CD4-positive, alpha-beta T cell treated with Interferon alpha-2 for 1 hour (primary cell): ENCODE measurements at regions not wholly inside any gene's neighbourhood (a gene's known extent, or its start where the extent isn't known, plus 50 kb on each side); places are given as distances from the start of the nearest gene placed in this dataset.

ENCODE experiments used
- DNase-seq, 2 donors: peaks; one replicate each; pipeline ENCODE4 v3.0.0-alpha.2; 2020 to 2022

DNA sequence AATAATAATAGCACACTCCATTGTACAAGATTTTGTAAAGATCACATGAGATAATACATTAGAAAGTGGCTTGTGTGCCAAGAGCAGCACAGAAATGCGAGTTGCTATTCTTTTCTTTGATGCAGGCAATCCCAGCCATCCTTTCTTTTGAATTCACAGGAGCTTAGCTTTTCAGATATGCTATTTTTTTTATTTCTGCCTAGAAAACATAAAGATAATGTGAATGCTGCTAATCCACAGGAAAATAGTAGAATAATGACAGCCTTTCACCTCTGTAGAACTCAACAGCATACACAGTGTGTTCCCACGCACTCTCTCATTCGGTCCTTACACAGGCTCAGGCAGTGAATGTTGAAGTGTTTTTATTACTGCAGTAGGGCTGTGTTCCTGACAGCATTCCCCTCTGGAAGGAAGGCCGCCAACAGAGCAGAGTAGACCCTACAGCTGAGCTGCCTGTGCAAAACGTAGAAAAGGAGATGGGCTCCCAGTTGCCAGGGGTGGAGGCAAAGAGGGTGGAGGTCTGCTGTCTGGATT, 138.8 kb upstream of the TAPT1 start:
- no peak for DNase-seq

DNA sequence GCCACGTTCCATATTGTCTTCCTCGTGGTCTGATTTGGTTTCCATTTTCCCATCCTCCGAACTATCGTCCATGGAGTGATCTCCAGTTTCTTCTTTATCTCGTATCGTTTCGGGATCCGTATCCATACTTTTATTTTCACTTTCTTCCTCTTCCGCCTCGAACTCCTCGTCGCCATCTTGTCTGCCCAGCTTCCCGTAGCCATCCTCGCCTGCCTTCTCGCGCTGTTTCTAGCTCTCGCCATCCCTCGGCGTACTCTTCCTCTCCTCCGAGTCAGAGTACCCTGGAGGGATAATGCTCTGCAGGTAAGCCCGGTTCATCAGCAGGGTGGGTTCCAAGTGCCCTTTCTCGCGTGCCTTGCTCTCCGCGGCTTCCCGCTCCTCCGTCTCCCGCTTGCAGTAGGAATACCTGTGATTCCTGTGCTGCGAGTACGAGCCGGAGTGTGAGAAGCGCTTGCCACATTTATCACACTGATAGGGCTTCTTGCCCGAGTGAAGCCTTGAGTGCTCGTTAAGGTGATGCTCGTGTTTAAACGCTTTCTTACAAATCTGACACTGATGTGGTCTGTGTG, 134.5 kb upstream of the TAPT1 start:
- no peak for DNase-seq

DNA sequence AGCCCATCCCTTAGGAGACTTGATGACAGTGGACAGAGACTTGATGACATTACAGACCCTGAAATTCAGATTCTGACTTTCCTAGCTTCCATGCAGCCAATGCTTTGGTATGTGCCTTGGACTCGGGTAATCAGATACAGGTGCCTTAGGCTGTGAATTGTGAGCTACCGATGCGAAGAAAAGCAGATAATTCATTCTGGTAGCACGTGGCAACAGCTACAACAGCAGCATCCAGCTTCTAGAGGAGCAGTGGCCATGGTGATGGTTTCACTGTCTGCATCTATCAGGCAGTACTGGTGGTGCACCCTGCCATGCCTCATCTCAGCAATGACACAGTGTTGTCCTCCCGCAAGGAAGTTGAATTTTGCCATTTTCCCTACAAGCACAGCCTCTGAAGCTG, 126.9 kb upstream of the TAPT1 start:
- no peak for DNase-seq

DNA sequence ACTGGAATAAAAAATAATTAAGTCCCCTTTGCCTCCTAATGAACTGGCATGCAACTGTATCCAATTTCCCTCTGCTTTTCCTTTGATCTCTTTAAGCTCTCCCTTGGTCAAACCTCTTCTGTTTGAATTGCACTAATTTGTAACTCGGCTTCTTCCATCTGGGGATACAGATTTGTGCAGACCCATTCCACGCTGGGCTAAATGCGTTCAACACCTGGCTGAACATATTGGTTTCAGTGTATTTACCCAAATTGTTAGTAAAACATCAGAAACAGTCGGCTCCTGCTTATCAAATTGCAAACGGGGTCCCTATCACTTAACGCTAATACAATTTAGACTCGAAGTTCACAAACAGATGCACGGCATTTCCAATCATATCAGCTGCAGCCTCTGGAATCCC, 124.9 kb upstream of the TAPT1 start:
- DNase-seq: no peak

DNA sequence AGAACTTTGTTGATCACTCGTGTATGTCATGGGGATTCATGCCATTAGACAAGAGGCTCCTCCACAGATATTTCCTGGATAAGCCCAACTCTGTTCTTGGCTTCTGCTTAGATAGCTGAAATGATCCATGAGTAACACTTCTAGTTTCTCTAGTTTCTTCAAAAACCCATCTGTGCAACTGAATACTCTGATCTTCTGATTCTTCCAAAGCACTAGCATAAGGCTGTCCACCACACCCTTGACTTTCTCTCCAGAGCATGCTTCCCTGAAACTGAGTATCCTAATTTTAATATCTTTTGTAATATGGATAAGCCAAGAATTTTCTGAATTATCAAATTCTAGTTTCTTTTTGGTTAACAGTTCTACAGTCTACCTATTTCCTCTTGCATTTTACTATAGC, 118.6 kb upstream of the TAPT1 start:
- DNase-seq: no peak

DNA sequence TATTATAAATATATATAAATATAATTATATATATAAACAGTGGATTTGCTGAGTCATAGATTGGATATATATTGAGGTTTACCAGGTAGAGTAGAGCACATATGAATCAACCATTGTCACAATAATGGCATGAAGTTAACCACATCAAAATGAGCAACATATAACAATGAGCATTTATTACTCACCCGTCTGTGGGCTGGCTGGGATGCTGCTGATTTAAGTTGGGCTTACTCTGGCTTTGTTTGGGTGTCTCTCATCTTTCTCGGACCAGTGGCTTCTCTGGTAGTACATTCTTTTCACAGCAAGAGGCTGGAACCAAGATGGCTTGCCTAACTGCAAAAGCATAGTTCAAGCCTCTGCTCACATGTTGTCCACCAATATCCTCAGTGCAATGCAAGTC, 111.7 kb upstream of the TAPT1 start:
- DNase-seq: no peak

DNA sequence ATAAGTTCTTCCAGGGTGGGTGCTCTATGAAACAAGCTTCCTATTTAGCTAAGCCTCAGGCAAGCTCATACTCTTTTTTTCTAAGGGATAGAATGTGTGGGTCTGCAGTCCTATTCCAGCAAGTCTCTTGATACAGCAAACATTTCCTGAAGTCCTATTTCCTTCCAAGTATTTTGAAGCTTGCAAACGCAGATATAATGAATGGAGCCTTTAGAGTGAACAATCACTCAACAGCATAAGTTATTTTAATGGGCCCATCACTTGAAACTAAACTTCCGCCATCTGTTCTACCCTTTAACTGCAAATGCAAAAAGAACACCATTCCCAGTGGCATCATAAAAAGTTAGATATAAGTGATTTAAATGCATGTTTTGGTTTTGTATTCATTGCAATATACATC, 108.3 kb upstream of the TAPT1 start:
- no peak for DNase-seq

DNA sequence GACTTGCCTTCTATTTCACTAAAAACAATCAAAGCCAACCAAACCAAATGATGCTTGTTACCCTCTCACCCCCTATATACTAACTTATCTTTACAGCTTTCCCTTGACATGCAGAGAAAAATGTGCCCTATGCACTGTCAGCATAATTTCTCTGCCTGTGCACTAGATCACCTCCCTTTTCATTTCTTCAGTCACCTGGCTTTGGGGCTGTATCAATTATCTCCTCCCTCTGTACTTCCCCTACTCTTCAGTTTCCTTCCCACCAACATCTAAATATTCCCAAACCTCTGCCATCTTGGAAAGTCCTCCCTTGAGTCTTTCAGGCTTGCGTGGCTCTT, 103.5 kb upstream of the TAPT1 start:
- DNase-seq: no peak

DNA sequence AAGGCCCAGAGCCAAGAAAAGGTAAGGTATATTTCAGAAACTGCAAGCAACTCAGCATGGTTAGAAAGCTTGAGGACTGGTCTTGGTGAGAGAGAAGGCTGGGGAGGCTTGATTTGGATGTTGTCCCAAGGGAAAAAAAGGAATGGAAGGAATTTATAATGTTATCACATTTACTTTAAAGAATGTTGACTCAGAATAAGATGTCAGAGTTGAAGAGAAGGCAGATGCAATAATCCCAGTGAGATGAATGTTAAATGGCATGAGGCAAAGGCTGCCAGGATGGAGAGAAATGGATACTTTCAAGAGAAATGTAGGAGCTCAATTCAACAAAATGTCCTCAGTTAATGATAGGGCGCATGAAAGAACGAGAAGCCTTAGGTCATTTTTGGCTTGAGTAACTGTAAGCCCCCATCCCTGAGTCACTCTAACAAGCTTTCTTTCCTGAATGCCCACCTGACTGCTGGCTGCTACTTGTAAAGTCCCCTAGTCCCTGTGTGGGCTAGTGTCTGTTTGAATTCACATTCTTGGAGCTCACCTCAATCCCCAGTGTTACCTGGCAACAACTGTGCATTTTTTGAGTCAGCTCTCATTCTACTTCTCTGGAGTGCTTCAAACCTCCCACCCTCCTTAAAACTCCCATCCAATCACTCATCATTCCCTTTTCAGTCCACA, 103.0 kb upstream of the TAPT1 start:
- DNase-seq: no peak

DNA sequence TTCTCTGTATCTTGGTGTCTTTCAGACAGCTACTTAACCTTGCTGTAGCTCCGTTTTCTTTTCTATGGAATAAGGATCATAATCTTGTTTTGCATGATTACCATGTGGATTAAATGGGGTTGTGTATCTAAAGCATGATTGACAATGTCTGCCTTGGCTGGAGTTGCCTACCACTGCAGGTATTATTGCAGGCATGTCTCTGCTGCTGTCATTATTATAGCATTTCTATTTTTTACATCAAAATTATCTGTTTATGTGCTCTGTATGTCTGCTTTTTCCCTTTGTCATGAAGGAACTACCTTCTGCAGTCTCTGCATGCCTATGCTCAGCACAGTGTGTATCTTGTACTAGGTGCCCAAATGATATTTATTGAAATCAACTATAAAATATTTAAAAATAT, 95.9 kb upstream of the TAPT1 start:
- DNase-seq: no peak

DNA sequence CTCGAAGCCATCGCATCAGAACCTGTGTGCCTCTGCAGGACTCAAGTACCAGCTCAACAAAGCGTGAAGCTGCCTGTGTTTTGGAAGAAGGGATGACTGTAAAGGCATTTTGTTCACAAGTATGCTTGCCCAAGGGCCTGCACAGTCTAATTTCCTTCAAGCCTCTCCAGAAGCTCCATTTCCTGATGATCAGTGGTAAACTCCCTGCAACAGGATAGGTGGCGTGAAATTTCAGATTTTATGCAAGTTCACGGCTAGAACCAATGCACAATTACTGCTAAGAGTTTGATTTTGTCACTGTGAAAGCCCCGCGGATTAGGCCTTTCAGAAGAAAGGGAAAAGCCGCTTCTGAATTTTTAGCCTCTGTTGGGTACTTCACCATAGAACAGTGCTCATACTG, 89.2 kb upstream of the TAPT1 start:
- DNase-seq: no peak

DNA sequence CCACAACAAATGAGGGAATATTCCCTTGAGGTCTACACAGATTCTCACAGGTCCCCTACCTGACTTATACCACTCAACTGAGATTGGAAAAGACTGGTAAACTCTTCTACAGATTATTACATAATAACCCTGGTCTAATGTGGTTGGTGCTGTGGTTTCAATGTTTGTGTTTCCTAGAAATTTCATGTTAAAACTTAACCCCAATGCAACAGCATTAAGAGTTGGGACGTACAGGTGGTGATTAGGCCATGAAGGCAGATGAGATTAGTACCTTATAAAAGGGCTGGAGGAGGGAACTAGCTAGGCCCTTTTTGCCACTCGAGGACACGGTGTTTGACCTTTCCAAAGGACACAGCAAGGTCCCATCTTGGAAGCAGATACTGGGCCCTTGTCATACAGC, 84.3 kb upstream of the TAPT1 start:
- no peak for DNase-seq

DNA sequence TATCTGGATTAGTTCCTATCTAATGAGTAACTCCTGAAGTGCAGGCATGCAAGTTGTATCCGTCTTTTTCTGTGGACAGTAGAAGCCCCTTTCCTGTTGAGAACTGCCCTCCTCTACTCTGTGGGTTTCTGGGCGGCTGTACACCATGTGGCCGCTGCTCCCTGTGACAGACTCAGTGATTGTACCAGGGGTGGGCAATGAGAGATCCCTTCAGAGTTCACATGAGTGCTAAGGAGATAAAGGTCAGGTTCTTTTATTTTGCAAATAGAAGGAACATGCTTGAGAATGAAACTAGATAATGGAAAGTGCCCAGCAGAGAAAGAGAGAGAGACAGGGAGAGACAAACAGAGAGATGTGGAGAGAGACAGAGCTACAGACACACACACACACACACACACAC, 76.4 kb upstream of the TAPT1 start:
- no peak for DNase-seq

DNA sequence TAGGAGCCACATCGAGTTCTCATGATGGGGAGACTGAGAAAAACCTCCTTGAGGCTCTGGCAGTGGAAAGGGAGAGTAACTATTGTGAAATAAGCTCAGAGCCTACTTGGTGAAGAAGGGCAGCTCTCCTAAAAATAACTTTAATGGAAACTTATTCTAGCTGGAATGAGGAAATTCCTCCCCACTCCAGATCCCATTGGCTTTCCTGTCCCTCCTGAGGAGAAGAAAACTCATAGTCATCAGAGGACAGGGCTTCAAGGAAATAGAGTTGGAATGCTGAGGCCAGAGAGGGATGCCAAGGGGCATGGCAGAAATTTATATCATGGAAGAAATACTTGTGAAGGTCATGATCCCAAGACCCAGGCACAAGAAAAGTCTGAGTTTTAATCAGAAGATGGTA, 70.7 kb upstream of the TAPT1 start:
- DNase-seq: no peak

DNA sequence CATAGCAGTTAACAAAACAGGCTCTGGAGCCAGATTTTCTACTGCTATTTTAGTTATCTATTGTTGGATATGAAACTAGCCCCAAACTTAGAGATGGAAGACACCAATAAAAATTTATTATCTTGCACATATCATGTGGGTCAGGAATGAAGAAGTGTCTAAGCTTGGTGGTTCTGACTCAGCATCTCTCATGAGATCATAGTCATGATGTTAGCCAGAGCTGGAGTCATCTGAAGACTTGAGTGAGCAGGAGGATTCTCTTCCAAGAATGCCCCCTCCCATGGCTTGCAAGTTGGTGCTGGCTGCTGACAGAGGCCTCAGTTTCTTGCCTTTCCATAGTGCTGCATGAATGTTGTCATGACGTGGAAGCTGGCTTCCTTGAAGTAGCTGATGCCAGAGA, 68.2 kb upstream of the TAPT1 start:
- no peak for DNase-seq

DNA sequence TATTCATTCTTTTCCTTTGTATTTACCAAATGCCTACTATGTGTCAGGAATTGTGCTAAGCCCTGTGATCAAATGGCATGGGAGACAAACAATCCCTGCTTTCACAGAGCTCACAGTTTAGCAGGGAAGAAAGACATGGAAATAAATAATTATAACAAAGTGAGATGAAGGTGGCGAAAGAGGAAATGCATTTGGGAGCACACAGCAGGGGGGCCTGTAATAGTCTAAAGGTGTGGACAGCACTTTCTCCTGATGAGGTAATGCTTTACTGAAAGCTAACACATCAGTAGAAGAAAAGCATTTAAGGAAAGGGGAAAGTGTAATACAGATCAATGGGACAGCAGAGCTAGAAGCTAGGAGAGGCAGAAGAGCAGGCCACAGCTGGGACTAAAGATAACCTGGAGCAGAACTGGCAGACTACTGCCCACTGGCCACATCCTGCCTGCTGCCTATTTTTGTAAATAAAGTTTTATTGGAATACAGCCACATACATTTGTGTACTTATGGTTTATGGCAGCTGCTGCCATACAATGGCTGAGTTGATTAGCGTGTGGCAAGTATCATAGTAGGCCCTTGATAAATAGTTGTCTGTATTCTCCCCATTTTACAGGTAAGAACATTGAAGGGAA, 67.1 kb upstream of the TAPT1 start:
- no peak for DNase-seq

DNA sequence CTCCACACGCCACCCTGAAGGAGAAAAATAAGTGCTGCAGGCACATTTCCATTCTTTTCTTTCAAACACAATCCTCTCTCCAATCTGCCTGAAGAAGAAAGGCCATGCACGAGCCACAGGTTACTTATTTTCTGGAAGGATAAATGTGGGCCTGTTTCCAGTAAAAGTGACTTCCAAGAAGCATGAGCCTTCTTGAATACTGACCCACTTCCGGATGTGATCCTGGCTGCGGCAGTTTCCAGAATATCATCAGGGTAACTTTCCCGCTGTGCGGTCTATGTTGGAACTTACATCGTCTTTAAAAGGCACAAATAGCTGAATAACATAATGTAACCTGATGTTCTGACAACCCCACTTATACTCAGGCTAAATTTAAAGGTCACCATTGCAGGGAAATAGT, 66.3 kb upstream of the TAPT1 start:
- DNase-seq: no peak

DNA sequence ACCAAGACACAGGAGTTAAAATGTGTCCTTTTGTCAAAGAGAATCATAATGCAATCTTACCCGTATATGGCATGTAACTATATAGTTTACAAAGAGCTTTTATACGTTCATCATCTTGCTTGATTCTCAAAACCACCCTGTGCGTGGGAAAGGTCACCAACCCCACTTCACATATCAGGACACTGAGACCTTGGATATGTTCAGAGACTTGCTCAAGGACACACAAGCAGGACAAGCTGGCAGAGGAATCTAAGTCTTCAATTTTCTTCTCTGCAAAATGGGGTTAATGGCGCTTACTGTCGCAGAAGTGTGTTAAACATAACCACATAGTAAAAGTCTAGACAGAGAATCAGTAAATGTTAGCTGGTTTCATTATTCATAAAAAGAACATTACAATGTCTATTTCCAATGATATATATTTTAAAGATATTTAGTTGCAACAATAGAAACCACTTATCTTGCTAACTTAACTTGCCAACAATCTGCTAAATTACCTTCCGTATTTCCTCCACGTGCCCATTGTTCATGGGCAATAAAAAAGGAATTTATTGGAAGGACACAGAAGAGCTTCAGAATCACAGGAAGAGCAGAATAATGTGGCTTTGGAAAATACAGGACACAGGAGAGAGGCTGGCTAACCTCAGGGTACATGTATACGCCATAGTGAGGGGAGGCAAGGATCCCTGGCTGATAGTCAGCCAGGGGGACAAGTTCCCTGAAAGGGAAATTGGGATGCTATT, 64.6 kb upstream of the TAPT1 start:
- DNase-seq: no peak

DNA sequence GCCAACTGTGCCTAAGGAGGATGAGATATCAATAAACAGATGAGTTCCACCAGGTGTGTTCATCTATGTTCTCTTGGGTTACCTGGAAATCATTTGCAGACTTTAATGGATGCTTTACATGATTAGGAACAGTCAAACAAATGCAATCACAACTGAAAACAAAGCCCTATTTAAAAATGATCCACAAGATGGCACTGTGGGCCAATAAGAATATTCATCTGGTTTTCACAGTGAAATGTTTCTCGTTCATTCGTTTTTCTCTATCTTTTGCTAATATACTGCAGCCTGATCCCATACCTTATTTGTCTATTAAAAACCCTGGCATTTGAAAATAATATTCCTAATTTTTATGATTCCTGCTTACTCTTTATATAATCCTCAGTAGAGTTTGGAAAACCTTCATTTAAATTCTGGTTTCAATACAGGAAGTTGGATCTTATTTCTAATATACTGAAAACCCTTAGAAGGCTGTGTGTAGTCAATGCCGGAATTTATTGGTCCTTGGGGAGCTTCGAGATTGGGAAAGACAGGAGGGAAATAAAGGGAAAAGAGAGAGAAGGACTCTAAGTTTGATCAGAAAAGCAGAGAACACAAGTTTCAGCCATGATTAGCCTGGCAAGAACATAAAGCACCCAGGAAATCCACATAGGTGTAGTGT, 63.8 kb upstream of the TAPT1 start:
- DNase-seq: peak in 1 of 2 donors; percentile 22

DNA sequence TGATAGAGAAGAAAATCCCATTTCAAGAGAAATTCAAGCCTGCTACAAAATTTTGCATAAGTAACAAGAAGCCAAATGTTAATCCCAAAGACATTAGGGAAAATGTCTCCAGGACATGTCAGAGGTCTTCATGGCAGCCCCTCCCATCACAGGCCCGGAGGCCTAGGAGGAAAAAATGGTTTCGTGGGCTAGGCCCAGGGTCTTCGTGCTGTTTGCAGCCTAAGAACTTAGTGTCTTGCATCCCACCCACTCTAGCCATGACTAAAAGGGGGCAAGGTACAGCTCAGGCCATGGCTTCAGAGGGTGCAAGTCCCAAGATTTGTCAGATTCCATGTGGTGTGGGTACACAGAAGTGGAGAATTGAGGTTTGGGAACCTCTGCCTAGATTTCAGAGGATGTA, 57.8 kb upstream of the TAPT1 start:
- no peak for DNase-seq

DNA sequence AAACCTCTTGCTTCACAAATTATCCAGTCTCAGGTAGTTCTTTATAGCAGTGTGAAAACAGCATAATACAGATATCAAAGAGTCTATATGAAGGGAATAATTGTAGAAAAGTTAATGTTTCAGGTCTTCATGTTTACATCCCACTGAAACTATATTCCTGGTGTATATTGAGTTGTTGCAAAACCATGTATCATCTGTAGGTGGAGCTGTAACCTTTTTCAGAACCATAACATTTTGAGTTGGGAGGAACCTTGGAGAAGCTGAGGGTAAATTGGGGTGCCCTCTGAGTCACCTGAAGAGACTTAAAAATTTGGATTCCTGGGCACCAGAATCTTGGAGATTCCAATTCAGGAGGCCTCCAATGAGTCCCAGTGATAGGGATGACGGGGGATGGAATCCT, 51.9 kb upstream of the TAPT1 start:
- DNase-seq: no peak
